CMK (cell line): ENCODE measurements at regions not wholly inside any gene's neighbourhood (a gene's known extent, or its start where the extent isn't known, plus 50 kb on each side); places are given as distances from the start of the nearest gene placed in this dataset.
"Not testable (repeated sequence)": the region's sequence is repeated elsewhere in the genome, so short reads cannot be mapped to it uniquely, and the experiment has no call there.

Experiments
- DNase-seq: peaks from one replicate; pipeline ENCODE4 v3.0.0-alpha.2; 2010; ENCODE audit warnings: low read depth

DNA sequence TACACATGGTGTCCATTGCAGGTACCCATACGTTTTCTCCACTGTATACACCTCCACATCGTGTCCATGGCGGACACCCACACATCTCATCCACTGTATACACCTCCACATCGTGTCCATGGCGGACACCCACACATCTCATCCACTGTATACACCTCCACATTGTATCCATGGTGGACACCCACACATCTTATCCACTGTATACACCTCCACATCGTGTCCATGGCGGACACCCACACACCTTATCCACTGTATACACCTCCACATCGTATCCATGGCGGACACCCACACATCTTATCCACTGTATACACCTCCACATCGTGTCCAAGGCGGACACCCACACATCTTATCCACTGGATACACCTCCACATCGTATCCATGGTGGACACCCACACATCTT, 50.4 kb upstream of the TTC34 start:
- not testable (repeated sequence) for DNase-seq

DNA sequence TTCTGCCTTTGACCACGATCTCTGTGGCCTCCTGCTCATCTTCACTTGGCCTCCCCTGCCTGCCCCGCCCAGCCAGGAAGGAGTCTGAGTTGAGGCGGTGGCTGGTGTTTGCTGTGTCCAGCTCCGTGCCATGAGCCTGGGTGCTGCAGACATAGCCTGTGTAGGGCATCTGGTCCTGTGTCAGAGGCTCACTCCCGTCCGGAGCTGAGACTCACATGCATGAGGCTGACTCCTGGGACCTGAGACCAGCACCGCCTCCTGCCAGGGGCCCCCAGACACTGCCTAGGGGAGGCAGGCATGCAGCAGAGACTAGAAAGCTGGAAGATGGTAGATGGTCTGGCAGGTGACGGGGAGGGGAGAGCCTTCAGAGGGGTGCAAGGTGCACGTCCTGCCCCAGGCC, 52.2 kb upstream of the TTC34 start:
- DNase-seq, result no peak

DNA sequence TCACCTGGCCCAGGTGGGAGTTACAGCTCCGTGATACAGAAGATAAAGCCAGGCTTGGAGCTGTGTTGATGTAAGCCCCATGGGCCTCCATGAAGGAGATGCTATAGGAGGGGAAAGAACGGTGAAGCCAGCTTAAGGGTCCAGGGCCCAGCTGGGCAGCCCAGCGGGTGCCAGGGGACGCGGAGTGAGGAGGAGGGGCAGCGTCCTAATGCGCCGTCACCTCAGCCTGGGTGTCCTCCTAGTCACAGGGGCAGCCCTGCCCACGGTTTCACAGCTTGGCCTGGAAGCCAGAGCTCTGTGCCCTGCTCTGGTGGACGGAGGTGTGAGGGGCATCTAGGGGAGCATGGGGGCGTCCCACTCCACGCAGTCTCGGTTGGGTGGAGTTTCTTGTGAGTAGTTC, 52.7 kb upstream of the TTC34 start:
- DNase-seq, result no peak

DNA sequence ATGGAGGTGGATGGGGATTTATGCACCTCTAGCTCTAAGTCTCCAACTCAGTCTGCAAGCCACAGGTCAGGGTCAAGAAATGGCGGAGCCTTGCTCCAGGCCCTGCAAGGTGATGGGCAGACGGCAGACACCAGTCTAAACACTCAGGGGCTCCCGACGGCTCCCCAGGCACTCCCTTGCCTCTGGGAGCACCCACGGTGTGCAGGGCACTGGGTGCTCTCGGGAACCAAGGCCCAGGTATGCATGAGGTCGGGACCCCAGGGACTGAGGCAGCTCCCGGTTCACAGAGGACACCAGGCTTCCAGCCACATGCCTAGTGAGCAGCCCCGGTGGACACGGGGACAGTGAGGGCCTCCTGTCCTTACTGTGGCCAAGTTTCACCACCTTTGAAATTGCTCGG, 53.1 kb upstream of the TTC34 start:
- no peak for DNase-seq

DNA sequence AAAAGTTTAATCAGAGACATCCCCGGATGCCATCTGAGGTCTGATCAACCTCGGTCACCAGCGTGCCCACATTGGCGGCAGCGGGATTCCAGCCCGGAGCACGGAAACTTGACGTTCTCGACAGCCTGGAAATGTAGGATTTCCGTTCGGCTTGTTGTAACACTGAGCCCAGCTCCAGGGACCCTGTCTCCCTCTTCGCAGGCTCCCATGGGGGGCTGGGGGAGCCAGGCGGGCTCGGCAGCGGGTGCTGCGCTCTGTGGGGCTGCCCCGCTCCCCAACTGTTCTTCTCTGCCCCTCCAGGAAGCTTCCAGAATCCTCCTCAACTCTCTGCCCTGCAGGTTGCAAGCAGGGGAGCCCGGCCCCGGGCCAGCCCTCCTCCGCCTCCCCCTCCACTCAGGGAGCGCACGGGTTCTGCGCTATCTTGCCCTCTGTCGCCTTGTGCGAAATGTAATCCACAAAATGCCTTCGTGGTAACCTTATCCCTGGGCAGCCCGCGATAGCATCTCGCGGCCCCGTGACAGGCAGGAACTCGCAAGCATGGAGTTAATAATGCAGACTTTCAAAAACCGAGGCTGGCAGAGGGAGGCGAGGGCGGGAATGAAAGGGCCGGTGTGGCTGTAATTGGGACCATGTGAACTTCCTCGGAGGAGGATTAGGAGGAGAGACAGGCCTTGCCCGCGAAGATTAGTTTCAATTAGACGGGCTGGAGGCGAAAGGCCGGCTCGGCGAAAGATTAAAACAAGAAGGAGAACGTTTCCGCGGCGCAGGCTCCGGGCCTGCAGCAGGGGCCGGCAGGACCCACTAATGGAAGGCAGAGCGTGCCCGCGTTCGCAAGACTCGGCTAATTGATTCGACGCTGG, 53.9 kb upstream of the TTC34 start:
- no peak for DNase-seq

DNA sequence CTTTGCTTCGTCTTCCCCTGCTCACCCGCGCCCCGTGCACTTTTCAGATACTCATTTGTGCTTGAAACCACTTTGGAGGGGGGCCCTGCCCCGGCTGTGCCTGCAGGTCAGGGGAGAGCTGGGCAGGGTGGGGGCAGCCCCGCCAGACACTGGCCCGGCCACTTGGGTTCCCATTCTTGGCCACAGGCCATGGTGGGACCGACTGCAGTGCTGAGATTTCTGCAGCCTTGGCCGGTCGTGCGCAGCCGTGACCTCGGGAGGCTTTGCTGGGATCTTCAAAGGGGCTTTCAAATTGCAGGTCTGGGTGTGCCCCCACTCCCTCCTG, 54.5 kb upstream of the TTC34 start:
- no peak for DNase-seq

DNA sequence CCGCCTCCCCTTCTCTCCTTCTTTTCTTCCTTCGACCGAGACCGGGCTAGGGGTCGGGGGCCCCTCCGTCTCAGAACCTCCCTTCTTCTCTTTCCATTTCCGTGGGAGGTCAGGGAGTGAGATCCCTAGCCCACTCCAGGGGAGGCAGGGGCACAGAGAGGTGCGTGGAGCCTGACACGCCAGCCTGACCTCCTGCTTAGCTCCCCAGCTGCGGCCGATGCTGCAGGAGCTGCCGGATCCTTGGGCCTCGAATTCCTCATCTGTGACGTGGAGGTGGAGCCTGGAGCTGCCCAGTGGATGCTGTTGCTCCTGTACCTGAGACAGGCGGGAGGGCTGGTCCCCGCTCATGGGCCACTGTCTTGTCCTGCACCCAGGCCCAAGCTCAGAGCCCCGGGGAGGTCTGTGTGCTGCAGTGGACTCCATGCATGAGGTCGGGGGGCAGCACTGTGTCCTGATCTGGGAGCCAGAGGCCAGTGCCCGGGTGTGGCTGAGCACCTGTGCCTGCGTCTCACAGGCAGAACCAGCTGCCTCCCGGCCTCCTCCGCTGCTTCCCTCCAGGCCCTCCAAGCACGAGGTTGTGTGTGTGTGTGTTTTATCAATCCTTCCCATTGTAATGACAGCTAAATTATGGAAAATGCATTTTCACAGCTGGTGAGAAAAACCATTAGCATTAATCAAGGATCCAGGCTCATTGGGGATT, 55.3 kb upstream of the TTC34 start:
- DNase-seq, result no peak

DNA sequence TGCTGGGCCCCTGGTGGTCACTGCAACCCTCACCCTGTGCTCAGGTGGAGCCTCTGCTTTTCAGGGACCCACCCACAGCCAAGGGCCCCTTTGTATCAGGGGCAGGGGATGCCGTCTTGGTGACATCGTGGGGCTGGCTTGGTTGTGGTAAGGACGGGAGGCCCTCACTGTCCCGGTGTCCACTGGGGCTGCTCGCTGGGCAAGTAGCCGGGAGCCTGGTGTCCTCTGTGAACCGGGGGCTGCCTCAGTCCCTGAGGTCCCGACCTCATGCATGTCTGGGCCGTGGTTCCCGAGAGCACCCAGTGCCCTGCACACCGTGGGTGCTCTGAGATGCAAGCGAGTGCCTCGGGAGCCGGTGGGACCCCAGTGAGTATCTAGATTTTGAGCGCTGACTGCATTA, 56.0 kb upstream of the TTC34 start:
- DNase-seq, result no peak

DNA sequence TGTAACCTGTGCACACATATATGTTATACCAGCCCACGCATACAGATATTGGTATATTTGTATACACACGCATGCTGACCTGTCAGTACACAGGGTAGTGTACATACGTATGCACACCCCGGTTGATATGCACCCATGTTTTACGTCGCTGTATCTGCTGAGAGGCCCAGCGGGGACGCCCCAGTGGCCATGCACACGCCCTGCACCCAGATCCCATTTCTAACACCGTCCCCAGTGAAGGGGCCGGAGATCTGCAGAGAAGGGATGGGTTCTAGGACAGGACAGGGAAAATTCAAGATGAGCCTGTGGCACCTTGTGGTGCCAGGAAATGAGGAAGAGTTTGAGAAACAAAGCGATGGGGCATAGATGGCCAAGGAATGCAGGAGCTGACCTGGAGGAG, 57.2 kb upstream of the TTC34 start:
- DNase-seq, result no peak

DNA sequence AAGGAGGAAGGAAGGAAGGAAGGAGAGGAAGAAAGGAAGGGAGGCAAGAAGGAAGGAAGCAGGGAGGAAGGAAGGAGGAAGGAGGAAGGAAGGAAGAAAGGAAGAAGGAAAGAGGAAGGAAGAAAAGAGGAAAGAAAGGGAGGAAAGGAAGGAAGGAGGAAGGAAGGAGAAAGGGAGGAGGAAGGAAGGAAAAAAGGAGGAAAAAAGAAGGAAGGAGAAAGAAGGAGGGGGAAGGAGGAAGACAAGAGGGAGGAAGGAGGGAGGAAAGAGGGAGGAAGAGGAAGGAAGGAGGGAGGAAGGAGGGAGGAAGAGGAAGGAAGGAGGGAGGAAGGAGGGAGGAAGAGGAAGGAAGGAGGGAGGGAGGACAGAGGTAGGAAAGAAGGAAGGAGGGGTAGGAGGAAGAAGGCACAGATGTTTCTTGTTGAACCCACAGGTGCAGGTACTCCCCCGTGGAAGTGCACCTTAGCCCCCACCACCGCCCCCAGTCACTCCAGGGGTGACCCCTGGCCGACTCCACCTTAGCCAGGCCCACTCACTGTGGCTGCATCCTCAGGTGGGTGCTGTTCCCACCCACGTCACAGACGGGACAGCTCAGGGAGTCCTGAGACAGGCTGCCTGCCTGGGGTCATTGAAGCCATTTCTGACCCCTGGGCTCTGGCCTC, 57.9 kb upstream of the TTC34 start:
- no peak for DNase-seq

DNA sequence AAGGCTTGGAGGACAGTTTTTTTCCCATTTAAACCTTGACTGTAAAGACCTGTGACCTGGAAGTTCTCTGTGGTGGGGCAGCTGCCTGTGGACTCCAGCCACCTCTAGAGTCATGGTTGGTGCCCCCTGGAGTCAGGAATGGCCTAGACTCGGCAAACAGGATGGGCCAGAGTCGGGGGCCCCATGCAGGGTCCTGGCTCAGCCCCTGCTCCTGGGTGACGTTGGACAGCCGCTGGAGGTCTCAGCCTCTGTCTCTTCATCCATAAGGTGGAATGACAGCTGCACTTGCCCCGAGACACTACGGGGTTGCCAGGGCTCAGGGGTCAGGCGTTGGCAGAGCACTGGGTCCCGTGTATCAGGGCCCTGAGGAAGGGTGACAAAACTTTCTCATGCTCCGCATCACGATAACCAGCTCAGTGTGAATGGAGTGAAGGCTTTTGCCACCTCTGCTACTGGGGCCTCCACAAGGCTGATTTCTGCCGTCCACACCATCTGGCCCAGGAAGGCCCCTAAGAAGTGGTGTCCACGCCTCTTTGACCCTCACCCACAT, 58.5 kb upstream of the TTC34 start:
- no peak for DNase-seq

DNA sequence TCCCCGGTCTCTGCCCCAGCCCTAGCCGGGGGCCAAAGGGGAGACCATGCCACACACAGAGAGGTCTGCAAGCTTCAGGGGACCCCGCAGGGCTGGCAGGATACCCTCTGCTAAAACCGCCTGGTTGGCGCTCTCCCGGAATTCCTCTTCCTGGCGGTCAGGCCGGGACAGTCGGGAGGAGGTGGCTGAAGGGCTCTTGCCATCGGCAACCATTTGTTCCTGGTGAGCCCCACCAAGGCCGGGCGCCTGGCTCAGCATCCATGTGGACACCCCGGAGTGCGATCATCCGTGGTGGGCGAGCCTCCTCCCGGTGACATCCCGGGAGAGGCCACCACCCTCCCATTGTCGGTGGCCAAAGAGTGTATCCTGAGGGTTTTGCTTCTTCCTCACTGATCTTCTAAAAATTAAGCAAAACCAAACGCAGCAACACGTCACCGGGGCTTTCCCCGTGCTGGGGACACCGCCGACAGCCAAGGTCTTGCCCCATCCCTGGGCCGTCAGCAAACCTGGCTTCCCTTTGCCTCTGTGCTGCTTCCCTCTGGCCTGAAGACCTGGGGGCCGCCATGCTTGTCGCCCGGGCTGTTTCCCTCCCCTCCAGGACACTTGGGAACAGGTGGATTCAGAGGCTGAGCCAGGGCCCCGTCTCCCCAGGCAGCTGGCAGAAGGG, 59.1 kb upstream of the TTC34 start:
- no peak for DNase-seq

DNA sequence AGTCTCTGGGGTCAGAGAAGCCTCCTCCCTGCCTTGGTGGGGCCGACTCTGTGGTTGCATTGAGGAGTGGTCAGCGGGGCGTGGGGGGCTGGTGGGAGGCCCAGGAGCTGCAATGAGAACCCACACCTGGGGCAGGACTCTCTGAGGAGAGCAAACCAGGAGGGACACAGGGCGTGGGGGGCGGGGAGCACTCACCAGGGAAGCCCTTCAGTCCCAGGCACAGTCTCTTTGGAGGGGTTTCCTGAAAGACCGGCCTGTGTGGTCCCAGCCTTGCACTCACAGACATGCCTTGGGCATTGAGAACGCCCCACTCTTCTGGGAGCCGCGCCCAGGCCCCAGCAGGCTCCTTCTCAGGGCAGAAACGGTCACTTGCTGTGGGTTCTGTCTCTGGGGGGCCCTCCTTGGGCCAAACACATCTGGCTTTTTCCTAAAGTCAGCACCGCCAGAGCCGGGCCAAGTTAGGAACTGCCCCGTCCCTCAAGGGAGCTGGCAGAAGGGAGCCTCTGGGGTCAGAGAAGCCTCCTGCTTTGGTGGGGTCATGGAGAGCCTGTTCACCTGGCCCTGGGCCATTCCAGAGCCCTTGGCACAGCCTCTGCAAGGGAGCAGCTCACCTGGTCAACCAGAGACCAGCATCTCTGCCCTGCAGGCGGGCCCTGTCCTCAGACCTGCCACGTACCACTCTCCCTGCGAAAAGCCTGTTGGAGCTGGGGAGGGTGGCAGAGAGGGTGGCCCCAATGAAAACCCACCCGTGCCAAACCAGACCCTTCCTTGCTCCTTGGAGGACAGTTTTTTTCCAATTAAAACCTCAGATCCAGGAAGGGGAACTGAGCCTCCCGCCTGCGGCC, 59.9 kb upstream of the TTC34 start:
- DNase-seq, result no peak

DNA sequence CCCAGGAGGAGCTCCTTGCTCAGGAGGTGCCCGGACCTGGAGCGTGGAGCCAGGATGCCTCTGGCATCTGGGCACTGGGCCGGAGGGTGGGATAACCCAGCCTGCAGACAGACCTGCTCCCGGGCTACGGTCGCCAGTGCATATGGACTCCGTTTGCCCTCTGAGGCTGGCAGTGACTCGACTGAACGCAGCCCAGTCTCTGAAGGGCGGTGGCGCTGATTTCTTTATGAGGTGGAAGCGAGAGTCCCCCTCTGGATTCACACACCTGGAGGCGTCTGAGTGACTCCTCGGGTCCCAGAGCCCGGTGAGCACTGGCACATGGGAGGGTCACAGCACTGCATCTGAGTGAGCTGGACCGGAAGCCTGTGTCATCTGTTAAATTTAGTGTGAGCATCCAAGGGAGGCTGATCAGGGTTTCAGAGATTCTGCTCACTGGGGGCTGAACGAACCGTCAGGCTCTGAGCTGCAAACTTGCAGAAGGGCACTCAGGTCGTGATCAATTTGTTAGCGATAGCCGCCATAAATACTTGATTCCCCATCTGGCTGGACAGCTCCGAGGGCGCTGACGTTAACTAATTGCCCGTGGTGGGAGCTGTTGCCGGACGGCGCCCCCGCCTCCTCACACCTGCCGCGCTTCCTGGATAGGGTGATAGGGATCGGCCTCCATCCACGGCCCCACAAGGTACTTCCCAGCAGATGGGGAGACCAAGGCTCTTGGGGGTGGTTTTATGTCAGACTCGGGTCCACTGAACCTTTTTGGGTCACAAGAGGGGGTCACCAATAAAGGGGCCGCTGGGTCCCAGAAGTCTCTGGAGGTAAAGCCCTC, 60.7 kb upstream of the TTC34 start:
- no peak for DNase-seq

DNA sequence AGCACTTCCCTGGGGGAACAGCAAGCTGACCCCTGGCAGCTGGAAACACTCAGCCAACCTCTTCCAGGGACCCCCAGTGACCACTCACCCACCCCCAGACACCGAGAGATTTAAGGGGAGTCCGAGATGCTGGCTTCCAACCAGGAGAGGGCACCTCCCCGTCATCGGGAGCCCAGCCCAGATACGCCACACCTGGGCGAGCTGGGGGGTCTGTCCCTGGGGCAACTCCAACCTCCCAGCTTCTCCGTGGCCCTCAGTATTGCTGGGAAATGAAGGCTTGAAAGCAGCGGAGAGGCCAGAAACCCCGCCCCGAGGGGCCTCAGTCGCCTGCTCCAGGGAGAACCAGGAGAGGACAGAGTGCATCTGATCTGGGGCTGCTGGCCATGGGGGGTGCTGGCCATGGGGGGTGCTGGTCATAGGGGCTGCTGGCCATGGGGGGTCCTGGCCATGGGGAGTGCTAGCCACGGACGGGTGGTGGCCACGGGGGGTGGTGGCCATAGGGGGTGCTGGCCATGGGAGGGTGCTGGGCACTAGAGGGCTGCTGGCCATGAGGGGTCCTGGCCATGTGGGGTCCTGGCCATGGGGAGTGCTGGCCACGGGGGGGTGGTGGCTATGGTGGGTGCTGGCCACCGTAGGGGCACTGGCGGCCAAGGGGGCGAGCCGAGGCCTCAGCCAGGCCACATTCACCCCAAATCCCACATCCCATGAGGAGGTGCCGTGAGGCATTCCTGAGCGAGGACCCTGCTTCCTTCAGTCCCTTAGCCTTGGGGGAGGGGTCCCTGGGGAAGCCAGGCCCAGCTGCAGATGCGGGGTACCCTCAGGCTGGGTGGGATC, 61.5 kb upstream of the TTC34 start:
- DNase-seq, result no peak

DNA sequence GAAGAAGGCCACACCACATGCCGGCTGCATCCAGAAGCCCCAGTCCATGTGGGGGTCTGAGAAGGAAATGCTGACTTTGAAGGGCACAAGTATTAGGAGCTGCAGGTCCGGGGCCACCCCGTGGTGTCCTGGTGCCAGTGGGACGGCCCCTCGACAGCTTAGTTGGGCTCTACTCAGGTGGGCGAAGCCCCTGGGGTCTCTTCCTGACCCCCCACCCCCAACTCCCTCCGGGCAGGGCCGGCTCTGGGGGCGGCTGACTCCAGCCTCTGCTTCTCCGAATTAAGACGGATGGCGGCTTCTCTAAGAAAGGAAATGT, 62.1 kb upstream of the TTC34 start:
- no peak for DNase-seq

DNA sequence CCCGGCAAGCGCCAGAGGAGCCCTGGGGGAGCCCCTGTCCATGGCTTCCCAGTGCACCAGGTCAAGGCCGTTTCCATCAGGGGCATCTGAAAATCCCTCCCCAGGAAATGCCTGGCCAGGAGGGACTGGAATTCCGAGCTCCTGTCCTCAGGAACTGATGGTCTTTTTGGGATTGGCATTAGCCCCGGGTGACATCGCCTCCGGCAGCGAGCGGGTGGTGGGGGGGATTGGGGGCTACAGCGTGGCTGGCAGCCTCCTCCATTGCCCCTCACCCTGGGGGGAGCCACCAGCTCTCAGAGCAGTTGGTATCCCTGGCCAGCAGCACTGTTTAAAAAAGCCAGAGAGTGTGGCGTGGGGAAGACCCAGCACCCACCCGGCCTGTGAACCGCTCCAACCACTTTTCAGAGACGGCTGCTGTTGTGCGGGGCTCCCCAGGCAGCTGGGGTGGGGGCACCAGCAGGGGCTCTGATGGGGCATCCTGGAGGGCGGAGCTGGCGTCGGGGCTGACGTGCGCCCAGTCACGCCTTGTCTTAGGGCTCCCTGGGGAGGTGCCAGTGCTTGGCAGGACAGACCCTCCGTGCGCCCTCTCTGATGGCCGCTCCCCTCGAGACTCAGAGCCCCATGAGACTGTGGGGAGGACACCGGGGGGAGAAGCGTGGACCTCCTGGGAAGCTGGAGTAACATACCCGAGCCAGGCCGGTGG, 62.9 kb upstream of the TTC34 start:
- no peak for DNase-seq

DNA sequence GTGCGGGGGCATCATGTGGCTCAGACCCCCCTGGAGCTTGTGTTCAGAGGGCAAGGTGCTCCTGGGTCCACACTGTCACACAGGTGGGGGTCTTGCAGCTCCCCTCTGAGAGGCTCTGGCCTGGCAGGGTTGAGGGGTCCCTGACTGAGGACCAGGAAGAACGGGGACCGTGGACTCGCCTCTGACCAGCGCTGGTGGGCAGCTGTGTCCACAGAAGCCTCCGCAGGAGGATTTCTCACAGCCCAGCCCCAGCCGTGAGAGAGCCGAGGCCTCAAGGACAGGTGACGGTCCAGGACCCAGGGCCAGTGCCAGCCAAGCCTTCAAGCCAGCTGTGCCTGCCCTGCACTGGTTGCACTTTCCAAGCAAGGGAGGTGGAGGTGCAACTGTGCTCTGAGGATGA, 63.5 kb upstream of the TTC34 start:
- DNase-seq, result no peak
